Body of pancreas (tissue), 4 donors: ENCODE measurements at regions not wholly inside any gene's neighbourhood (a gene's known extent, or its start where the extent isn't known, plus 50 kb on each side); places are given as distances from the start of the nearest gene placed in this dataset.

ENCODE experiments used
- ATAC-seq: fragments of 150-250 bp; one replicate; pipeline ENCODE4 v1.9.1; 2016
- DNase-seq, 4 donors: peaks; one replicate each; pipeline ENCODE4 v3.0.0-alpha.2; 2019
- H3K27ac ChIP-seq, 4 donors: fragments of 200-600 bp; sonication (generic); 1 replicate in 3 of 4; 2 replicates in 1 of 4; pipeline versions ENCODE4 v1.5.1 to v1.6.1; 2016 to 2019; ENCODE audit warnings: mild to moderate bottlenecking in 1 of 4, mixed read lengths in 1 of 4, moderate library complexity in 1 of 4
- H3K27me3 ChIP-seq, 2 donors: fragments of 200-600 bp; sonication (generic); one replicate each; pipeline ENCODE4 v1.6.0; 2016; ENCODE audit warnings: mild to moderate bottlenecking in 1 of 2
- H3K36me3 ChIP-seq, 2 donors: fragments of 200-600 bp; sonication (generic); replicated peaks in 1 of 2; 2 replicates each; pipeline ENCODE4 v1.5.1; 2016; ENCODE audit warnings: low read depth in 2 of 2; ENCODE audit not compliant: insufficient read depth in 1 of 2
- H3K4me1 ChIP-seq: fragments of 200-600 bp; sonication (generic); one replicate; pipeline ENCODE4 v1.6.0; 2016
- H3K4me3 ChIP-seq, 2 donors: fragments of 200-600 bp; sonication (generic); 1 replicate in 1 of 2; 2 replicates in 1 of 2; pipeline ENCODE4 v1.5.1; 2016 to 2019
- H3K9me3 ChIP-seq, 3 donors: fragments of 200-600 bp; sonication (generic); 1 replicate in 2 of 3; 2 replicates in 1 of 3; pipeline ENCODE4 v1.5.1; 2016
- POLR2A ChIP-seq, 3 donors: fragments of 450-650 bp; IDR thresholded peaks; one replicate each; pipeline ENCODE4 v1.6.1; 2016; ENCODE audit warnings: antibody characterized with exemption in 3 of 3, mild to moderate bottlenecking in 2 of 3
- WGBS, 2 donors: methylation state at CpG; one replicate each; pipeline ENCODE4 v1.1.5; 2017; 5-methylcytosine and 5-hydroxymethylcytosine counted together
- intact Hi-C: fragments of 100-400 bp; cut with DNase I; formaldehyde crosslinking; loops from one replicate; pipeline ENCODE4 v1.15.1; 2023
- TF ChIP-seq, protein P1 (sequence below), 7 experiments: fragments of 450-650 bp in 4 of 7; fragments of 200-600 bp in 3 of 7; sonication (generic) in 3 of 7; IDR thresholded peaks; one replicate each; pipeline ENCODE4 v1.5.1; 2016 to 2019; ENCODE audit warnings: antibody characterized with exemption in 7 of 7

DNA sequence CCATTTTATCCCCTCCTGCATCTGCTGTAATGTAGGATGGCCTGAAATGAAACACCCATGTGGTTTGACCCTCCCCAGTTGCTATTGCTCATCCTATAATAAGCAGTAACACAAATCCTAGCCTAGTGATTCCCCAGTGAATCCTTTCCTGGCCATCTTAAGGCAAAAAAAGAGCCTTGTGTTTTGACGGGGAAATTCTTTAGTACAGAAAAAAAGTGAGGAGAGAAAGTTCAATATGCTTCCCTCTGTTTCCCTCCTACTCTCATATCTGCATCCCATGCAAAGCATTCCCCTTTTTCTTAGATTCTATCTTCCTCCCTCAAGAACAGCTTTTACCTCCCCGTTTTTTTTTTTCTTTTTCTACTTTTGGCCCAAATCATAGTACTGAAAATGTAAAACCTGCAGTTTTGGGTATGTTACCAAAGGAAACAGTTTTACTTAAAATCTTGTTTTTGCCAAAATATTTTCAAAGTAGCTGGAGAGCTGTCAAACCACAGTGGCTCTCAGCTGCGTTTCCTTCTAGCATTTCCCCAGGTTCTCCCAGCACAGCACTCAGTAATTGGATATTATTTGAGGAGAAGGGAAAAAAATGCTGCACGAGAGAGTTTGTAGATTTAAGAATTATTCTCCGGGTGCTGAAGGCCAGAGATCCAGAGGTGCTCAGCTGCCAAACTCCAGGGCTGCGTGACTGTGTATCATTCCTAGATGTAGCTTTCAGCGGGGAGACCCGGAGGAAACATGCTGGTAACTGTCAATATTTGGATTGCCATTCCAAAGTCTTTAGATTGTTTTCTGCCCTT lies 321.4 kb downstream of the NPR3 start:
- intact Hi-C loops = no loop called here
- Histone ChIP-seq H3K4me1 (no peaks in the 10 kb centered on the region), H3K27me3 (no peaks in the 10 kb centered on the region), H3K36me3 (no peaks in the 10 kb centered on the region), H3K27ac (no peak overlapping the region), H3K9me3 (no peaks in the 10 kb centered on the region), H3K4me3 (no peak overlapping the region)
- TF ChIP-seq, protein P1, sequence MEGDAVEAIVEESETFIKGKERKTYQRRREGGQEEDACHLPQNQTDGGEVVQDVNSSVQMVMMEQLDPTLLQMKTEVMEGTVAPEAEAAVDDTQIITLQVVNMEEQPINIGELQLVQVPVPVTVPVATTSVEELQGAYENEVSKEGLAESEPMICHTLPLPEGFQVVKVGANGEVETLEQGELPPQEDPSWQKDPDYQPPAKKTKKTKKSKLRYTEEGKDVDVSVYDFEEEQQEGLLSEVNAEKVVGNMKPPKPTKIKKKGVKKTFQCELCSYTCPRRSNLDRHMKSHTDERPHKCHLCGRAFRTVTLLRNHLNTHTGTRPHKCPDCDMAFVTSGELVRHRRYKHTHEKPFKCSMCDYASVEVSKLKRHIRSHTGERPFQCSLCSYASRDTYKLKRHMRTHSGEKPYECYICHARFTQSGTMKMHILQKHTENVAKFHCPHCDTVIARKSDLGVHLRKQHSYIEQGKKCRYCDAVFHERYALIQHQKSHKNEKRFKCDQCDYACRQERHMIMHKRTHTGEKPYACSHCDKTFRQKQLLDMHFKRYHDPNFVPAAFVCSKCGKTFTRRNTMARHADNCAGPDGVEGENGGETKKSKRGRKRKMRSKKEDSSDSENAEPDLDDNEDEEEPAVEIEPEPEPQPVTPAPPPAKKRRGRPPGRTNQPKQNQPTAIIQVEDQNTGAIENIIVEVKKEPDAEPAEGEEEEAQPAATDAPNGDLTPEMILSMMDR (IDR thresholded peaks at IDR 0.05) = no peak
- TF ChIP-seq POLR2A (IDR thresholded peaks at IDR 0.05) = no peak
- ATAC-seq (no peak), DNase-seq (no peak)
- 21 to 24% methylated on average over 8 of the region's 8 CpGs for WGBS, 2 donors

DNA sequence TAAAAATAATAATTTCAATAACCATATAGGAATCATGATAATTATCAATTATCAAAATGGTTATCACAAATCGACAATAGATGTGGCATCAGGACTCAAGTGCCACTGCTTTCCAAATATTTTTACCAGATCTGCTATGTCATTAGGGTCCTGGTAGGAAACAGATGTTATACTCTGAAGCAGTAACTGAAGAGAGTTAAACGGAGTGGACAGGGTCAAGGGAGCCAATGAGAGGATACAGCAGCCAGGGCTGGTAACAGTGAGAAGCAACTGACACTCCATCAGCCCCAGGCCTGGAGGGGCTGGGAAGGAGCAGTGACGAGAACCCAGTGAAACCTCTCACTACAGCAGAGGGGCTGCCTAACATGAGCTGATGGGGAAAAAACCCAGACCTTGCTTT lies 322.4 kb downstream of the NPR3 start:
- intact Hi-C loops = no loop called here
- Histone ChIP-seq H3K27ac (no peak overlapping the region), H3K36me3 (no peaks in the 10 kb centered on the region), H3K4me1 (no peaks in the 10 kb centered on the region), H3K9me3 (no peaks in the 10 kb centered on the region), H3K27me3 (no peaks in the 10 kb centered on the region), H3K4me3 (no peak overlapping the region)
- no peak for DNase-seq
- TF ChIP-seq, protein P1 (IDR thresholded peaks at IDR 0.05) = no peak
- TF ChIP-seq POLR2A (IDR thresholded peaks at IDR 0.05) = no peak
- WGBS, 2 donors = 53 to 55% methylated on average over 3 of the region's 3 CpGs
- ATAC-seq = no peak

DNA sequence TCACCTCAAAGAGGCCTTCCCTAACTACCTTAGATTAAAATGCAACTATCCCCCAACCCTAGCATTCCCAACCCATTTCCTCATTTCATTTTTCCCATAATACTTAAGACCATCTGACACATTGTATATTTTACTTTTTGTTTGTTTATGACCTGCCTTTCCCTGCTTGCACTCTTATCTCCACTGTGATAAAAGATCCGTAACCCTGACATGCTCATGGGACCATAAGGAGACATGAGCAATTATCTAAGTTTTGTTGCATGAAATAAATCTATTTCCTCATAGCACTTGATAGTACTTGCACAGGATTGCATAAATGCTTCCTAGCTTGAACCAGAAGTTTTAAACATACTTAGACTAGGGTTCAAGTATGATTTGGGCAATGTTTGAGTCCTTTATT lies 323.7 kb downstream of the NPR3 start:
- H3K27me3 ChIP-seq = no peaks in the 10 kb centered on the region
- no peak for TF ChIP-seq POLR2A (IDR thresholded peaks at IDR 0.05)
- TF ChIP-seq, protein P1 (IDR thresholded peaks at IDR 0.05) = no peak
- intact Hi-C loops = no loop called here
- no peak overlapping the region for H3K4me3 ChIP-seq
- WGBS, 2 donors = 29 to 37% methylated on average over 1 of the region's 1 CpG
- ATAC-seq (no peak), DNase-seq (no peak)
- H3K36me3 ChIP-seq = no peaks in the 10 kb centered on the region
- H3K27ac ChIP-seq = no peak overlapping the region
- H3K9me3 ChIP-seq = no peaks in the 10 kb centered on the region
- no peaks in the 10 kb centered on the region for H3K4me1 ChIP-seq

DNA sequence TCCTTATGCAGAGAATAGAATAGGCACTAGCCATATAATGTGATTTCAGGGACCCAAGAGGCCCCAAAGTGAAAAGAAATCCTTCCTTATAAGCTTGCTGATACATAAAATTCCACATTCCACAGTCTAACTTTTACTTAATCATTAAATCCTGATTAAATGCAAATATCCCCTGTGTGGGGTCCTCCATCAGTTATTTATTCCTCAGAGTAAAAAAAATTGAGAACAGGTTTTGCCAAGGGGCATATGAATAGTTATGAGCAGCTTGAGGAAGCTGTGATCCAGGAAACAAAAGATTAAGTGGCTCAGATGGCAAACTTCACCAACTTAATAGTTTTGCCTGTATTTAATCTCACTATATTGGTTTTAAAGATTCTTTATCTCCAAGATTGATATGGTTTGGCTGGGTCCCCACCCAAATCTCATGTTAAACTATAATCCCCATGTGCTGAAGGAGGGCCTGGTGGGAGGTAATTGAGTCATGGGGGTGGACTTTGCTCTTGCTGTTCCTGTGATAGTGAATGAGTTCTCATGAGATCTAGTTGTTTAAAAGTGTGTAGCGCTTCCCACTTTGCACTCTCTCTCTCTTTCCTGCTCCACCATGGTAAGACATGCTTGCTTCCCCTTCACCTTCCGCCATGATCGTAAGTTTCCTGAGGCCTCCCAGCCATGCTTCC lies 324.9 kb downstream of the NPR3 start:
- WGBS, 2 donors = 80 to 84% methylated on average over 3 of the region's 3 CpGs
- no peak overlapping the region for H3K27ac ChIP-seq
- DNase-seq (no peak), ATAC-seq (no peak)
- H3K4me1 ChIP-seq = no peaks in the 10 kb centered on the region
- H3K4me3 ChIP-seq = no peak overlapping the region
- intact Hi-C loops = no loop called here
- H3K36me3 ChIP-seq = no peaks in the 10 kb centered on the region
- H3K27me3 ChIP-seq = no peaks in the 10 kb centered on the region
- no peak for TF ChIP-seq POLR2A (IDR thresholded peaks at IDR 0.05)
- TF ChIP-seq, protein P1 (IDR thresholded peaks at IDR 0.05) = no peak
- H3K9me3 ChIP-seq = peaks cover 0 to 7% (median 0%) of the 10 kb centered on the region in 3 donors
